ENCODE measurements at regions not wholly inside any gene's neighbourhood (a gene's known extent, or its start where the extent isn't known, plus 50 kb on each side); places are given as distances from the start of the nearest gene placed in this dataset.

- TF ChIP-seq CTCF (IDR thresholded peaks at IDR 0.05), result no peak
- no peak overlapping the region for H3K27ac ChIP-seq
- no peak for DNase-seq
- no peaks in the 10 kb centered on the region for H3K4me1 ChIP-seq
- no peaks in the 10 kb centered on the region for H3K27me3 ChIP-seq
- intact Hi-C loops (cut with DNase I), result no loop called here
- no peak overlapping the region for H3K4me3 ChIP-seq
- 35 to 54% methylated on average over 1 of the region's 1 CpG for WGBS, 2 donors
- no peaks in the 10 kb centered on the region for H3K36me3 ChIP-seq
- H3K9me3 ChIP-seq, result peaks cover 0 to 5% (median 0%) of the 10 kb centered on the region in 11 donors
- no peak for ATAC-seq
Observed at GRCh38 chr3:1773679-1774078, 325.0 kb upstream of the CNTN4 start.

GRCh38 chr3:1774597-1774996 is 324.1 kb upstream of the CNTN4 start:
- H3K27ac ChIP-seq, result no peak overlapping the region
- 71 to 76% methylated on average over 3 of the region's 3 CpGs for WGBS, 2 donors
- no peak for TF ChIP-seq CTCF (IDR thresholded peaks at IDR 0.05)
- peaks cover 0 to 5% (median 0%) of the 10 kb centered on the region in 11 donors for H3K9me3 ChIP-seq
- no peak overlapping the region for H3K4me3 ChIP-seq
- H3K36me3 ChIP-seq, result no peaks in the 10 kb centered on the region
- DNase-seq (no peak), ATAC-seq (no peak)
- no peaks in the 10 kb centered on the region for H3K27me3 ChIP-seq
- intact Hi-C loops (cut with DNase I), result no loop called here
- H3K4me1 ChIP-seq, result no peaks in the 10 kb centered on the region

- WGBS, 2 donors, result 69 to 88% methylated on average over 6 of the region's 6 CpGs
Observed at GRCh38 chr3:1775321-1775720, 323.3 kb upstream of the CNTN4 start.

GRCh38 chr3:1783995-1784394 is 314.7 kb upstream of the CNTN4 start:
- Histone ChIP-seq H3K27me3 (no peaks in the 10 kb centered on the region), H3K27ac (no peak overlapping the region), H3K36me3 (peaks cover 0 to 3% (median 0%) of the 10 kb centered on the region in 9 donors), H3K4me3 (no peak overlapping the region), H3K9me3 (no peaks in the 10 kb centered on the region), H3K4me1 (no peaks in the 10 kb centered on the region)
- no peak for ATAC-seq
- intact Hi-C loops (cut with DNase I), result no loop called here
- WGBS, 2 donors, result 62 to 67% methylated on average over 3 of the region's 3 CpGs
- no peak for TF ChIP-seq CTCF (IDR thresholded peaks at IDR 0.05)
- no peak for DNase-seq

More at GRCh38 chr3:1775321-1775720, 323.3 kb upstream of the CNTN4 start:
- no peak for TF ChIP-seq CTCF (IDR thresholded peaks at IDR 0.05)
- Histone ChIP-seq H3K27me3 (no peaks in the 10 kb centered on the region), H3K4me1 (no peaks in the 10 kb centered on the region), H3K4me3 (no peak overlapping the region), H3K27ac (no peak overlapping the region), H3K36me3 (no peaks in the 10 kb centered on the region), H3K9me3 (peaks cover 0 to 5% (median 0%) of the 10 kb centered on the region in 11 donors)
- intact Hi-C loops (cut with DNase I), result no loop called here
- no peak for ATAC-seq
- no peak for DNase-seq
